Caki2 (cell line): ENCODE measurements at regions not wholly inside any gene's neighbourhood (a gene's known extent, or its start where the extent isn't known, plus 50 kb on each side); places are given as distances from the start of the nearest gene placed in this dataset.
A peak's percentile ranks its signal among the peaks of the same experiment; 100 is the strongest.
"Not testable (repeated sequence)": the region's sequence is repeated elsewhere in the genome, so short reads cannot be mapped to it uniquely, and the experiment has no call there.

Source experiments
- DNase-seq: peaks from one replicate; pipeline ENCODE4 v3.0.0-alpha.2; 2015; ENCODE audit warnings: low read depth
- in situ Hi-C: cut with HindIII; loops from 2 replicates; pipeline ENCODE4 v1.10.0; 2016; ENCODE audit warnings: low sequenced_read_pairs, low pct_unique_long_range_greater_than_20kb, mixed read lengths

DNA sequence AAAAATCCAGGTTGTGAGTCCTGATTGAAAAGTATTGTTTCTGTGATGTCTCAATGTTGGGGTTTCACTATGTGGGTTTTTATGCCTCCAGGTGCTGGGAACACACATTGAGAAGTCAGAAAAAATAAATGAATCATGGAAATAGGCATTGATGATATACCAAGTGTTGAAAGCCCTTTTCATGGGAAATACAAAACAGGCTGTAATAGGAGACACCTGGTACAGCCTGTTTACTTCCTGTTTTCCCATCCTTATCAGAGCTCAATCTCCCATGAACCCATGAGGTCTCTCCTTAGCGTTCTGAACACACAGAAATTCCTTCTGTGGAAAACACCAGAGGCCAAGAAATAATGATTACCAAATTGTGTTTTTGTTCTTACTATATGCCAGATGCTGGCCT lies 106.3 kb upstream of the BOD1L1 start:
- DNase-seq, result no peak
- in situ Hi-C loops, result no loop called here

DNA sequence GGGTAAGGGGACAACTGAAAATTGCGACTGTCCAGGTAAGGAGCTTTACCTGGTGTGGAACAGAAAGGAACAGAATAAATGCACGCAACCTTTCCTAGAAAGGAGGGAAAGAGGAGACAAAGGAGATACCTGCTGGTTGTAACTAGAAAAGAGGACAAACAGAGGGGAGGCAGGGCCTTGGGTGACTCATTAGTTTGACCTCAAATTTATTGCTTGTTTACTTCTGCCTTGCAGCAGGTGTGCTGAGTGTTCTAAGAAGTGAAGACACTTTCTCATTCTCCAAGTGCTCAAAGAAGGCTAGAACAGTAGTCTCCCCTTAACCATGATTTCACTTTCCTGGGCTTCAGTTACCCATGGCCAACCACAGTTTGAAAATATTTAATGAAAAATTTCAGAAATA lies 123.1 kb upstream of the BOD1L1 start:
- no peak for DNase-seq
- in situ Hi-C loops, result no loop called here

DNA sequence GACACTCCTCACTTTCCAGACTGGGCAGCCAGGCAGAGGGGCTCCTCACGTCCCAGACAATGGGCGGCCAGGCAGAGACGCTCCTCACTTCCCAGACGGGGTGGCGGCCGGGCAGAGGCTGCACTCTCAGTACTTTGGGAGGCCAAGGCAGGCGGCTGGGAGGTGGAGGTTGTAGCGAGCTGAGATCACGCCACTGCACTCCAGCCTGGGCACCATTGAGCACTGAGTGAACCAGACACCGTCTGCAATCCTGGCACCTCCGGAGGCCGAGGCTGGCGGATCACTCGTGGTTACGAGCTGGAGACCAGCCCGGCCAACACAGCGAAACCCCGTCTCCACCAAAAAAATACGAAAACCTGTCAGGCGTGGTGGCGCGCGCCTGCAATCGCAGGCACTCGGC lies 134.1 kb upstream of the BOD1L1 start:
- DNase-seq, in situ Hi-C loops: not testable (repeated sequence)

DNA sequence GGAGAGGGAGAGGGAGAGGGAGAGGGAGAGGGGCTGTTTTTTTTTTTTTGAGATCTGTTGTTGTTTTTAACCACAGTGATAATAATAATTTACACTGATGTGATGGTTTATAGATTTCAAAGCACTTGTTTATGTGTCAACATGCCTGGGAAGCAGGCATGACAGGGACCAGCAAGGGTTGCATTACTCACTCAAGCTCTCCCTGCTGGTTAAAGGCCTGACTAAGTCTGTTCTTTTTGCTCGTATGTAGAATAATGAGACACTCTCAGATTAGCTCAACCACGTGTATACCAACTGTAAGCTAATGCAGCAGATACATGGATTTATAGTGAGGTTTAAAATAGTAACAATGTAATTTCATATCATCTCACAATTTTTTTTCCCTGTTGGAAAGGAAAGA lies 134.6 kb upstream of the BOD1L1 start:
- DNase-seq, result no peak
- in situ Hi-C loops, result no loop called here

GRCh38 chr4:13763707-13764106 lies 136.2 kb upstream of the BOD1L1 start:
- DNase-seq, result no peak
- in situ Hi-C loops, result no loop called here

DNA sequence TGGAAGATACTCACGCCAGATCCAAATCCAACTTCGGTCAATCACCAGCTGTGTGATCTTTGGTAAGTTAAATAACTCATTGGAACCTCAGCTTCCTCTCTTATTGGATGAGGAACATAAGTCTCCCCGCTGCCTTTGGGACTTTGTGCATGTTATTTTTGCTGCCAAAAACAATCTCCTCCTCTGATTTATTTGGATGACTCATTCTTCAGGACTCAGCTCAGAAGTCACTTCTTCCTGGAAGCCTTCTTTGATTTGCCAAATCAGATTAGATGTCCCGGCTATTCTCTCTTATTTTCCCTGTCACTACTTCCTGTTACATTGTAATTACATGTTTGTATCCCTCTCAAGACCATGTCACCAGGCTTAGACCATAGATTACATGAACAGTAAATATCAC lies 138.0 kb upstream of the BOD1L1 start:
- no peak for DNase-seq
- in situ Hi-C loops, result no loop called here

DNA sequence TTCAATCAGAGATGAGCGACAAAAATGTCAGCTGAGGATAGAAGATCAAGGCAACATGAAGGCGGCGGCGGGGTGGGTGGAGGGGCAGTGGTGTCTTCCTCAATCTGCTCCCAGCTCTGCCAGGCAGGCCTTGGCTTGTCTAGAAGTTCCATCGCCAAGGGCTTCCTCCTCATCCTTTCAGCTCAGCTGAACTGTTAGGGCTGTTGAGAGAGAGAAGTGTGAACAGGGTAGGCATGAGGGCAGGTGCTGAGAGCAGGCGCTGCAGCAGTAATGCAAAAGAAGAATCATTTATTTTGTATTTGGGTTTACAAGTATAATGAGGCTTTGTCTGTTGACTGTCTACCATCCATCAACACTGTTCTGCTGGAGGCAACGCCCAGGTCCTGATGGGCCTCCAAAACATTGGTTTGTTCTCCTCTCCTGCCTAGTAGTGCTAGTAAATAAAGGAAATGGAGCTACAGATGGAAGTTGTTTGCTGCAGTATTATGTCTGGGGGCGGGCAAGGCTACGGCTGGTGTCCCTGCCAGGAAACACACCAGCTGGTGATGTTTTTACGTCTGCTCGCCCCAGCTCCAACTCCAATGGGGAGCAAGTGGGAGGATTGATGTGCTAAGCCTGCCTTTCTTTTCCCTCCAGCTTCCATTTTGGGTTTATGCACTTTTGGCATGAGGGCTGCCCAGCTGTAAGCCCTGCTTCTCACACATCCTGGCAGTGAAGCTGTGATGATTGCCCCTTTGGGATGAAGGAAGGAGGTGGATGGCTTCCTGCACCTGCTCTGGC lies 139.4 kb upstream of the BOD1L1 start:
- in situ Hi-C loops, result no loop called here
- no peak for DNase-seq

DNA sequence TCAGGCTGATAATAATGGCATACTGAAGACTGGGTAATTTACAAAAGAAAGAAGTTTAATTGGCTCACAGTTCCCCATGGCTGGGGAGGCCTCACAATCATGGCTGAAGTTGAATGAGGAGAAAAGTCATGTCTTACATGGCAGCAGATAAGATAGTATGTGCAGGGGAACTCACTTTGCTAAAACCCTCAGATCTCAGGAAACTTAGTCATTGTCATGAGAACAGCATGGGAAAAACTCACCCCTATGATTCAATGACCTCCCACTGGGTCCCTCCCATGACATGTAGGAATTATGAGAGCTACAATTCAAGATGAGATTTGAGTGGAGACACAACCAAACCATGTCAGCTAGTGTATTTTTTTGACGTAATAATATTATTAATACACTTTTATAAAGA lies 149.8 kb upstream of the BOD1L1 start:
- in situ Hi-C loops, result no loop called here
- DNase-seq, result no peak

GRCh38 chr4:13778367-13778766 lies 150.8 kb upstream of the BOD1L1 start:
- no peak for DNase-seq
- in situ Hi-C loops, result no loop called here

DNA sequence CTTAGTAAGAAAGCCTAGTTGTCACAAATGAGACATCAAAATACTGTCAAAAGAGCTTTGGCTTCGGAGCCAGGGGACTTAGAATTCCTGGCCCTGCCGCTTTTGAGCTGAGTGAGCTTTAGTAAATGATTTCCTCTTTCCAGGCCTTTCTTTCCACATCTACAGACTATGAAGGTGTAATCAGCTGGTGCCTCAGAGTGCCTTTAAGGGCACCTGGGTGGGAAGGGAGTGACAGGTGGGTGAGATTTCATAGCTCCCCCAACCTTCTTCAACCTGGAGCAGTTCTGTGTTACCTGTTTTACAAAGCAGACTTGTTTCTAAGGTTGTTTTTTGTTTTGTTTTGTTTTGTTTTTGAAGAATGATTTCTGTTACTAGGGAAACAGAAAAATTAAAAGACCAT lies 154.7 kb upstream of the BOD1L1 start:
- in situ Hi-C loops, result no loop called here
- DNase-seq, result no peak

- in situ Hi-C loops, result no loop called here
- DNase-seq, result peak; percentile 55
Observed at GRCh38 chr4:13783800-13784411, 156.4 kb upstream of the BOD1L1 start.

DNA sequence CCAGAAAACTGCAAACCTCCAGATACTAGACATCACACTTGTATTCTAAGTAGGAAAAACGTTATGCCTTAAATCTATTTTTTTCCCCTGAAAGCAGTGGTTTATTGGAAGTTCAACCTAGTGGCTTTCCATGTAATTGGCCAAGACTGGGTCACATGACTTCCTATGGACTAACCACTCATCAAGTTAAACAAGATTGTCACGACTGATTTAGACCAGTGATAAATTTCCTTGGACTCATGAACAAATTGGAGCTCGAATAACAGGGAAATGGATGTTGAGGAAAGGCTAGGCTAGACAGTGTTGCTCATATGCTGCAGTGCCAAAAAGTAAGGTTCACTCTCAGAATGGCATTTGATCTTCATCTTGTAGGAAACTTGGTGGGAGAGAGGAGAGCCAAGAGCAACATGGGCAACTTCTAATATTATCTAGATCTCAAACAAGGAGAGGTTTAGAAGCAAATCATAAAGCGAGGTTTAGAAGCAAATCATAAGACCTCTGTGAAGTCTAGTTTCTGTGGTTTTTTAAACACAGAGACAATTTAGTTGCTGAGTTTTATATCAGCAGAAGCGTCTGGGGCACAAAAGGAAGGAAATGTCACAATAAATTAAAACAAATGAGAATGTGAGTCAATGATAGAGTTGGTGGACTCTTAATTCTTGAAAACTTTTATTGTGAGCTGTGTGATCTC lies 165.6 kb upstream of the BOD1L1 start:
- in situ Hi-C loops, result no loop called here
- DNase-seq, result no peak

- in situ Hi-C loops, result no loop called here
- no peak for DNase-seq
Observed at GRCh38 chr4:13794819-13795565, 167.5 kb upstream of the BOD1L1 start.

DNA sequence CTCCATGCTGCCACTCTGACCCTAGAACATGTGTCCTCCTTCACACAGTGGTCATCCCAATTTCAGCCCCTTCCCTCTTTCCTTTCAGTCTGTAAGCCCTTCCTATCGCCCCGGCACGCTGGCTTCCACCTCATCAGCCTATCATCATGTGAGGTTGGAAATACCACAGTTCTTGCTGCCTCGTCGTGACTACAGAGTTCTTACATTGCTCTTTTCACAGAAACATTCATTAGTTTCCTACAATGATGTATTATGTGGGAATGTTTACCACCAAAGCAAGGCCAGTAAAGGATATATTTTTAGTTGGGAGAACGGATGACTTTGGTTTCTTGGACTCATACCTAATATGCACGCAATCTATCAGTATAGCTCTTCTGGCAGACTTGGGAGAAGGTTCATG lies 169.5 kb upstream of the BOD1L1 start:
- in situ Hi-C loops, result no loop called here
- no peak for DNase-seq

DNA sequence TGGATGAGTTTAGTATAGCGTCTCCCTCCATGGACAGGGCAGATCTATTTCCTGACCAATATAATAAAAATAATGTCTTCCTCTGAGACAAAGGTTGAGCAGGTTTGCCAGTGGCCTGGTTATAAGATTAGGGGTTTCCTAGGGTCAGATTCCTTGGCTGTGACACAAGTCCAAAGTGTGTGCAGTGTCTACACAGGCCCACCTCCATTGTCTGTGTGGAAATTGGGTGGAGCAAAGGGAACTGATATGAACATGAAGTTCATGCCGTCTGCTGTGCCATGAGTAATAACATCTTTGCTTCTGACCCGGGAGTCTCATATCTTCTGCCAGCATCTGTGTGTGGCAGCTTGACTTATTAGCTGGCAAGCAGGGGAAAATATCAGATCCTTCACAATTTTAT lies 187.7 kb upstream of the BOD1L1 start:
- in situ Hi-C loops, result no loop called here
- no peak for DNase-seq

- no peak for DNase-seq
- in situ Hi-C loops, result no loop called here
Observed at GRCh38 chr4:13816472-13816871, 188.9 kb upstream of the BOD1L1 start.

DNA sequence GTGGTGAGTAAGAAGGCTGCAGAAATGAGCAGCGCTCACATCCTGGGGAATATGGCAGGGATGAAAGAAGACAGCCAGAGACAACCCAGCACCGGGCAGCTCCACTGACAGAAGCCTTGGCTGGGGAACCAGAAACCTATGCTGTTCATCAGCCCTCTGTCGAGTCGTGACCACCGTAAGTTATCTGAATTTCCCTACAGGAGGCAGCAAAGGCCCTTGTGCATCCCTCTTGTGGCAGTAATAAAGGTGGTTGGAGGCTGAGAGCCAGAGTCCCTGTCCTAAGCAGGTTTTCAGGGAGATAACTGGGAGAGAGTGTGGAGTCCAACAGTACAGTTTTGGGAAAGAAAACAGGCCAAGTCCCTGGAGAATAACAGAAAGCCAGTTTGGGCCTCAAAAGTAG lies 194.0 kb upstream of the BOD1L1 start:
- no peak for DNase-seq
- in situ Hi-C loops, result no loop called here

GRCh38 chr4:13825822-13826221 lies 198.3 kb upstream of the BOD1L1 start:
- DNase-seq, in situ Hi-C loops: not testable (repeated sequence)

DNA sequence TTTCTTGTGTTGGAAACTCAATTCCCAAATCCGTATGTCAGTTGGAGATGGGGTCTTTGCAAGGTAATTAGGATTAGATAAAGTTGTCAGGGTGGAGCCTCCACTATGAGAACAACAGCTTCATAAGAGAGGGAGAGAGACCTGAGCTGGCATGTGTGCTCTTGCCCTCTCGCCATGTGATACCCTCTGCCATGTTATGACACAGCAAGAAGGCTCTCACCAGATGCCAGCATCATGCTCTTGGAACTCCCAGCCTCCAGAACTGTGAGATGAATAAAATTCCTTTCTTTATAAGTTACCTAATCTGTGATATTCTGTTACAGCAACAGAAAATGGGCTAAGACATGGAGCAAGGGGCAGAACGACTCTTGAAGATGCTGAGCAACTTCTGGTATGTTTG lies 201.9 kb upstream of the BOD1L1 start:
- DNase-seq, result no peak
- in situ Hi-C loops, result no loop called here
